HepG2 (cell line): ENCODE measurements at regions not wholly inside any gene's neighbourhood (a gene's known extent, or its start where the extent isn't known, plus 50 kb on each side); places are given as distances from the start of the nearest gene placed in this dataset.

ENCODE experiments used
- ATAC-seq: fragments of 200-7000 bp; cut with Tn5 transposase; 3 replicates; pipeline ENCODE4 v1.9.1; 2020; ENCODE audit warnings: mild to moderate bottlenecking, moderate library complexity
- BruUV-seq: library from RNA; stranded (reverse); fragments of 400-500 nt; replicated peaks from 2 replicates; lab custom pipeline; 2021; lab: Mats Ljungman, UMichigan
- CTCF ChIA-PET: fragments of 300-600 bp; formaldehyde crosslinking; extraction: SDS; loops from one replicate; lab custom pipeline; 2021; ENCODE audit warnings: low total read pairs, inconsistent platforms, low intra/inter-chr PET ratio; lab: Yijun Ruan, JAX
- POLR2A ChIA-PET: fragments of 350-600 bp; sonication (Branson Sonifier 250); formaldehyde crosslinking; loops from one replicate; lab custom pipeline; 2020; ENCODE audit warnings: antibody characterized with exemption, inconsistent platforms; lab: Yijun Ruan, JAX
- DNase-seq: peaks from one replicate; pipeline ENCODE4 v3.0.0-alpha.2; 2015; ENCODE audit warnings: low spot score
- FAIRE-seq: peaks from 3 replicates; lab custom pipeline; 2011; peaks lifted over from hg19 to GRCh38; lab: Jason Lieb, UNC
- H2AFZ ChIP-seq: one replicate; pipeline ENCODE4 v1.6.1; 2011; ENCODE audit warnings: low read length, inconsistent platforms
- H3K27ac ChIP-seq: fragments of 300-600 bp; 3 replicates; pipeline ENCODE4 v1.8.0; 2011; ENCODE audit warnings: mixed run types, mild to moderate bottlenecking, mixed read lengths, low read length, inconsistent platforms; ENCODE audit not compliant: insufficient read depth; ENCODE audit errors: extremely low read length
- H3K27me3 ChIP-seq, 2 experiments: fragments of 200-600 bp in 1 of 2; 2 replicates in 1 of 2; 3 replicates in 1 of 2; pipeline versions ENCODE4 v1.6.0 to v1.8.0; 2011; ENCODE audit warnings: low read length in 2 of 2, mild to moderate bottlenecking in 2 of 2, moderate library complexity in 2 of 2, inconsistent platforms in 1 of 2; ENCODE audit not compliant: insufficient read depth in 2 of 2, control insufficient read depth in 1 of 2
- H3K36me3 ChIP-seq, 2 experiments: fragments of 200-600 bp in 1 of 2; replicated peaks in 1 of 2; 2 replicates in 1 of 2; 3 replicates in 1 of 2; pipeline versions ENCODE4 v1.5.1 to v1.8.0; 2011; ENCODE audit warnings: low read length in 2 of 2, inconsistent platforms in 1 of 2; ENCODE audit not compliant: insufficient read depth in 2 of 2, control insufficient read depth in 1 of 2
- H3K4me1 ChIP-seq: 2 replicates; pipeline ENCODE4 v1.5.1; 2012; ENCODE audit warnings: low read length, inconsistent platforms; ENCODE audit not compliant: insufficient read depth
- H3K4me2 ChIP-seq: 2 replicates; pipeline ENCODE4 v1.6.0; 2011; ENCODE audit warnings: low read depth, low read length, inconsistent platforms
- H3K4me3 ChIP-seq, 3 experiments: fragments of 200-600 bp in 1 of 3; sonication (generic), shearing (Covaris generic) in 1 of 3; replicated peaks in 1 of 3; 2 replicates each; pipeline ENCODE4 v1.5.1; 2011 to 2016; ENCODE audit warnings: low read length in 3 of 3, inconsistent platforms in 2 of 3, low read depth in 2 of 3, mild to moderate bottlenecking in 2 of 3, control low read depth in 1 of 3, mixed read lengths in 1 of 3; ENCODE audit not compliant: insufficient read depth in 1 of 3
- H3K79me2 ChIP-seq: one replicate; pipeline ENCODE4 v1.6.1; 2011; ENCODE audit warnings: low read length, inconsistent platforms; ENCODE audit not compliant: insufficient read depth
- H3K9ac ChIP-seq: 2 replicates; pipeline ENCODE4 v1.6.0; 2011; ENCODE audit warnings: mild to moderate bottlenecking, low read depth, low read length, inconsistent platforms; ENCODE audit not compliant: insufficient read depth
- H3K9me3 ChIP-seq: 2 replicates; pipeline ENCODE4 v1.5.1; 2012; ENCODE audit warnings: mild to moderate bottlenecking, low read length
- H4K20me1 ChIP-seq: 2 replicates; pipeline ENCODE4 v1.6.0; 2011; ENCODE audit warnings: inconsistent platforms, mild to moderate bottlenecking, low read length, moderate library complexity; ENCODE audit not compliant: insufficient read depth
- ARNT2 ChIP-seq: sonication (generic); formaldehyde crosslinking; IDR thresholded peaks from 2 replicates; pipeline ENCODE4 v1.8.0; 2022; ENCODE audit warnings: mild to moderate bottlenecking, low read depth, missing genetic modification reagents, moderate library complexity
- BCL6 ChIP-seq: IDR thresholded peaks from 2 replicates; pipeline ENCODE4 v1.6.1; 2016; ENCODE audit warnings: missing genetic modification reagents, missing compliant biosample characterization
- CAMTA2 ChIP-seq: sonication (generic); formaldehyde crosslinking; IDR thresholded peaks from 2 replicates; pipeline ENCODE4 v1.4.0; 2020; ENCODE audit warnings: mild to moderate bottlenecking, missing genetic modification reagents, borderline replicate concordance
- MIER2 ChIP-seq: IDR thresholded peaks from 2 replicates; pipeline ENCODE4 v1.6.1; 2016; ENCODE audit warnings: missing biosample characterization, missing genetic modification reagents
- MTF2 ChIP-seq: sonication (generic); formaldehyde crosslinking; IDR thresholded peaks from 2 replicates; pipeline ENCODE4 v1.5.0; 2020; ENCODE audit warnings: missing genetic modification reagents, borderline replicate concordance
- TEAD2 ChIP-seq: sonication (generic); formaldehyde crosslinking; IDR thresholded peaks from 2 replicates; pipeline ENCODE4 v1.9.0; 2021; ENCODE audit warnings: missing genetic modification reagents
- ZNF7 ChIP-seq: IDR thresholded peaks from 2 replicates; pipeline ENCODE4 v1.6.1; 2016; ENCODE audit warnings: missing biosample characterization, missing genetic modification reagents
- WGBS: methylation state at CpG from one replicate; pipeline ENCODE4 v1.1.6; 2017; ENCODE audit warnings: low lambda C conversion rate; 5-methylcytosine and 5-hydroxymethylcytosine counted together
- in situ Hi-C: cut with HindIII; loops from 2 replicates; pipeline ENCODE4 v1.10.0; 2017; ENCODE audit warnings: low pct_unique_long_range_greater_than_20kb; ENCODE audit not compliant: extremely low pct_ligation_motif_present
- intact Hi-C: fragments of 100-400 bp; cut with micrococcal nuclease; formaldehyde crosslinking; loops from one replicate; pipeline ENCODE4 v1.10.0; 2022; ENCODE audit not compliant: unreplicated experiment
- TF ChIP-seq, protein P1 (sequence below): sonication (generic); formaldehyde crosslinking; IDR thresholded peaks from 2 replicates; pipeline ENCODE4 v1.5.0; 2020; ENCODE audit warnings: mild to moderate bottlenecking, missing genetic modification reagents
- TF ChIP-seq, protein P2 (sequence below): sonication (generic); formaldehyde crosslinking; IDR thresholded peaks from 2 replicates; pipeline ENCODE4 v1.8.0; 2022; ENCODE audit warnings: mild to moderate bottlenecking, missing genetic modification reagents; ENCODE audit not compliant: insufficient replicate concordance

DNA sequence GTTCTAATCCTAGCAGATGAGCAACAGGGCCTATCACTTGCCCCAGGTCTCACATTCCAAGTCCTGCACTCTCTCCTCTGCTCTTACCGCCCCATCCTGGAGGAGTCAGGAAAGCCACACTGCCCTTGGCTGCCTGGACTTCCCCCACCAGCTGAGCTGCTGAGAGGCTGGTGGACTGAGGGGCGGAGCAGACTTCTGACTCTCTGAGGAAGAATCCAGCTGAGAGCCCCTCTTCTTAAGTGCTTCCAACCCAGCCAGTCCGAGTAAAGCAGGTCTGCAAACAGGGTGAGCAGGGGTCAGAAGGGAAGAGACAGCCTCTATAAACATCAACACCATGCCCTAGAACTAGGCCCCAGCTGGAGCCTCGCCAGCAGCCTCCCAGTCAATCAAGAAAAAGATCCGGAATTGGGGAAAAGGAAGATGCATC lies 92.4 kb upstream of the TMEM72 start:
- in situ Hi-C loops (no loop called here), intact Hi-C loops (no loop called here)
- H3K79me2 ChIP-seq = no peaks in the 10 kb centered on the region
- no peak overlapping the region for H3K4me2 ChIP-seq
- H3K27ac ChIP-seq = no peak overlapping the region
- CTCF ChIA-PET = no interaction called here
- ATAC-seq (no peak), DNase-seq (no peak), FAIRE-seq (no peak)
- H3K9ac ChIP-seq = no peak overlapping the region
- H3K4me1 ChIP-seq = peaks cover 13% of the 10 kb centered on the region
- BruUV-seq = no TSS peak
- H3K36me3 ChIP-seq = no peaks in the 10 kb centered on the region
- no peaks in the 10 kb centered on the region for H3K9me3 ChIP-seq
- no peaks in the 10 kb centered on the region for H4K20me1 ChIP-seq
- POLR2A ChIA-PET = no interaction called here
- no peak overlapping the region for H3K4me3 ChIP-seq
- TF ChIP-seq, protein P1, sequence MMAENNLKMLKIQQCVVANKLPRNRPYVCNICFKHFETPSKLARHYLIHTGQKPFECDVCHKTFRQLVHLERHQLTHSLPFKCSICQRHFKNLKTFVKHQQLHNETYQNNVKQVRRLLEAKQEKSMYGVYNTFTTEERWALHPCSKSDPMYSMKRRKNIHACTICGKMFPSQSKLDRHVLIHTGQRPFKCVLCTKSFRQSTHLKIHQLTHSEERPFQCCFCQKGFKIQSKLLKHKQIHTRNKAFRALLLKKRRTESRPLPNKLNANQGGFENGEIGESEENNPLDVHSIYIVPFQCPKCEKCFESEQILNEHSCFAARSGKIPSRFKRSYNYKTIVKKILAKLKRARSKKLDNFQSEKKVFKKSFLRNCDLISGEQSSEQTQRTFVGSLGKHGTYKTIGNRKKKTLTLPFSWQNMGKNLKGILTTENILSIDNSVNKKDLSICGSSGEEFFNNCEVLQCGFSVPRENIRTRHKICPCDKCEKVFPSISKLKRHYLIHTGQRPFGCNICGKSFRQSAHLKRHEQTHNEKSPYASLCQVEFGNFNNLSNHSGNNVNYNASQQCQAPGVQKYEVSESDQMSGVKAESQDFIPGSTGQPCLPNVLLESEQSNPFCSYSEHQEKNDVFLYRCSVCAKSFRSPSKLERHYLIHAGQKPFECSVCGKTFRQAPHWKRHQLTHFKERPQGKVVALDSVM = no peak
- TF ChIP-seq CAMTA2 = no peak
- TF ChIP-seq, protein P2, sequence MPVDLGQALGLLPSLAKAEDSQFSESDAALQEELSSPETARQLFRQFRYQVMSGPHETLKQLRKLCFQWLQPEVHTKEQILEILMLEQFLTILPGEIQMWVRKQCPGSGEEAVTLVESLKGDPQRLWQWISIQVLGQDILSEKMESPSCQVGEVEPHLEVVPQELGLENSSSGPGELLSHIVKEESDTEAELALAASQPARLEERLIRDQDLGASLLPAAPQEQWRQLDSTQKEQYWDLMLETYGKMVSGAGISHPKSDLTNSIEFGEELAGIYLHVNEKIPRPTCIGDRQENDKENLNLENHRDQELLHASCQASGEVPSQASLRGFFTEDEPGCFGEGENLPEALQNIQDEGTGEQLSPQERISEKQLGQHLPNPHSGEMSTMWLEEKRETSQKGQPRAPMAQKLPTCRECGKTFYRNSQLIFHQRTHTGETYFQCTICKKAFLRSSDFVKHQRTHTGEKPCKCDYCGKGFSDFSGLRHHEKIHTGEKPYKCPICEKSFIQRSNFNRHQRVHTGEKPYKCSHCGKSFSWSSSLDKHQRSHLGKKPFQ (CRISPR knock-in tag) = no peak
- TF ChIP-seq MTF2 (CRISPR knock-in tag) = no peak
- no peak for TF ChIP-seq BCL6 (CRISPR knock-in tag)
- no peak for TF ChIP-seq ZNF7 (CRISPR knock-in tag)
- no peak for TF ChIP-seq ARNT2 (CRISPR knock-in tag)
- no peak for TF ChIP-seq TEAD2
- TF ChIP-seq MIER2 (CRISPR knock-in tag) = no peak
- no peaks in the 10 kb centered on the region for H3K27me3 ChIP-seq
- WGBS = 16% methylated on average over 3 of the region's 5 CpGs
- H2AFZ ChIP-seq = no peak overlapping the region
